GM21423 (cell line): ENCODE measurements at regions not wholly inside any gene's neighbourhood (a gene's known extent, or its start where the extent isn't known, plus 50 kb on each side); places are given as distances from the start of the nearest gene placed in this dataset.

Experiments used
- ATAC-seq: cut with Tn5 transposase; IDR thresholded peaks from one replicate; pipeline ENCODE4 v1.9.1; 2021; ENCODE audit warnings: mild to moderate bottlenecking, moderate library complexity; ENCODE audit not compliant: unreplicated experiment

DNA sequence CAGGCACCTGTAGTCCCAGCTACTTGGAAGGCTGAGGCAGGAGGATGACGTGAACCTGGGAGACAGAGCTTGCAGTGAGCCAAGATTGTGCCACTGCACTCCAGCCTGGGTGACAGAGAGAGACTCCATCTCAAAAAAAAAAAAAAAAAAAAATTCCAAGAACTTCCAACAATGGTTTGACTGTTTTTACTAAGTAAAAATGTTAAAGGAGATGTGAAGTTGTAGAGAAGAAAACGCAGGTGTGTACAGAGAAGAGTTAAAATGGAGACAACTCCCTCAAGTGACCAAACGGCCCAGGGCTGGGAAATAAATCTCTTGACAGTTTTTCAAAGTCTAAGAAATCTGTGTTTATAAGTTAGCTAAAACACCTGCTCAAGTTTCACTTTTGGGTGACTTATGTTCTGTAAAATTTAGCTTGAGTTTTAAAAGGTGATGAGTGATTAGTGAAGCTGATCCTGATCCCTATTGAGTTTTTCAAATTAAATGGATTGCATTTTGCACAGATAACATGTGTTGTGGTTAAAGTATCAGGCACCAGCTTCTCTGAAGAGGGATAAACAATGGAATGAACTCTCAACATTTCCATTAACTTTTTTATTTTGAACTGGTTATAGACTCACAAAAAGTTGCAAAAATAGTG is 255.2 kb upstream of the CD180 start:
- no peak for ATAC-seq

DNA sequence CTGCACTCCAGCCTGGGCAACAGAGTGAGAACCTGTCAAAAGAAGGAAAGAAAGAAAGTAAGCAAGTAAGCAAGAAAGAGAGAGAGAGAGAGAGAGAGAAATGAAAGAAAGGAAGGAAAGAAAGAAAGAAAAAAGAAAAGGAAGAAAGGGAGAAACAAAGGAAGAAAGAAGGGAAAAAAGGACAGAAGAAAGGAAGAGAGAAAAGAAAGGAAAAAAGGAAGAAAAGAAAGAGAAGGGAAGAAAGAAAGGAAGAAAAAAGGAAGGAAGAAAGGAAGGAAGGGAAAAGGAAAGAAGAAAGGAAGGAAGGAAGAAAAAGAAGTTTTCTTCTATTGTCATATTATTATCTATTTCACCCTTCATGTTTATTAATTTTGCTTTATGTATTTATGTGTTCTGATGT is 251.1 kb upstream of the CD180 start:
- ATAC-seq: no peak

DNA sequence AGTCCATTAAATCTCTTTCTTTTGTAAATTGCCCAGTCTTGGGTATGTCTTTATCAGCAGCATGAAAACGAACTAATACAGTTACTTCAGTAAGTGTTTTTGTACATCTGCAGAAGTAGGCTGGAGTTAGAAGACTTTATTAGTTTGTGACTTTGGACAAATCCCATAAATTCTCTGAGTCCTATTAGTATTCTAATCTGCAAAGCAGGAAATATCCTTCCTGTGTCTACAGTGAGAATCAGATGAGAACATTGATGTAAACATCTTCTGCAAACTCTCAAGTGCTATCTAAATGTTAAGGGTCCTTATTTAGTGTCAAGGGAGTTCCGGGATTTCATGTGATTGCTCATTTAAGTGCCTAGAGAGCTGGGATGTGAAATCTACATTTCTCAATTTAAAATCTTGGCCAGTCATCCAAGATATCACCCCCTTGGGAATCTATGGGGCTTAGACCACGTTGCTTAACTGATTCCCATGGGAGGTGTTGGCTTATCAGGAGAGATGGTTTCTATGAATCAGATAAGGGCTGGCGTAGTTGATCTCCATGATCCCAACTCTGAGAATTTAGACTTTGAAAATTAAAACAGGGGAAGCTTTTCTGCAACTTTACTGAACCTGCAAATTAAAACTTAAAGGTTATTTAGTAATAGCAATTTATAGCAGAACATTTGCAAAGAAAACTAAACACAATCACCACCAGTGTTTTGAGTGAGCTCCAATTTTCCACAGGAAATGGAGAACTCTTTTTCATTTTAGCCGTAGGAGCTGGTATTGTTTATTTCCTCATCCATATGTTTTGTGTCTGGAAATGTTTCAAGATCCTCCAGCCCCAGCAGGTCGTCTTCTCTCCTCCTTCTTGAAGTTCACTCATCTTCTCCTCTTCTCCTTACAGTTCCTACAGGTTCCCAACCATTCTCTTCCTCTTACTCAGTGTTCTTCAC is 241.6 kb upstream of the CD180 start:
- no peak for ATAC-seq

DNA sequence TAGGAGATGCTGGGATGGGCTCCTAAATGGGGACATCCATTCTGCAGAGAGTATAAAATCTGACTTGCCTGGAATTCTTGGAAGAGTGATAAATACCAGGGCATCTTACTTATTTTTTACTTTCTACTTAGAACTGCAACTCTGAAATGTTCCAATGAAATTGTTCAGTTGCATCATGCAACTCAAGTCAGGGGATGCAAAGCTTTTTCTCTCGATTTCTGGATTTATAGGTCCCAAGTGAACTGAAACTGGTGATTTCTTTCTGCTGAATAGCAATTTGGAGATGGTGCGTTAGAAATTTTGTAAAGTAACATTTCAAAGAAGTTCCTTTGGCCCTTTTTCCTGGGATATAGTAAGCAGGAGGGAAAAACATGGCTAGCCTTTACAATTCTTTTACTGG is 238.4 kb upstream of the CD180 start:
- ATAC-seq: no peak

DNA sequence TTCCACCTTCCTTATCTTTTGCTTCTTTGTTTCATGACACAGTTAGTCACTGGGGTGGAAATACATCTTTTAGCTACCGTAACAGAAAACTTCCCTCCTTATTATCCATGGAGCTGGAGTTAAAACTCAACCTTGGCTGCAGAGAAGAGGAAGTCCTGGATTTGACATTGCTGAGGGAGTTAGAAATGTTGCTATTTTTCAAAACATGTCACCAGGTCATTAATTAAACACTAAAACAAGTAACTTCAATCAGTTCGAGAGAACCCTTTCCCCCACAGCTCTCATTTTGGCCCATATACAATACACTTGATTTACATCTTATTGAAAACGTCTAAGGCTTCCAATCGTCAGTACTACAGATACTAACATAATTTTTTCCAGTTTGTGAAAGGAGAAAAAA is 237.9 kb upstream of the CD180 start:
- ATAC-seq: no peak

DNA sequence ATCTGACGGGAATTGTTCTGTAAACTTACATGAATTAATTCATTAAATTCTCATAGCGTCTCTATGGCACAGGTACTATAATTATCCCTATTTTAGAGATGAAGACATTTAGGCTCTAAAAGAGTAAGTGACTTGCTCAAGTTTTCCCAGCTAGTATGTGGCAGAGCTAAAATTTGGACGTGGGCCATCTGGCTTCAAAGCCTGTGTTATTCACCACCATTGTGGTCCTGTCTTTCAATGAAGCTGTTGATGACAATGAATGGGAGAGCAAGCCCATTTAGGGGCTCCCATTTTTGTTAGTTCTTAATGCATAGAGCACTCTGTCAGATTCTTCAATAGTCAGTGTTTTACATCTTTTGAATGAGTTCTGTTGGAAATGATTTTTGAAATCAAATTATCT is 236.0 kb upstream of the CD180 start:
- ATAC-seq: no peak

DNA sequence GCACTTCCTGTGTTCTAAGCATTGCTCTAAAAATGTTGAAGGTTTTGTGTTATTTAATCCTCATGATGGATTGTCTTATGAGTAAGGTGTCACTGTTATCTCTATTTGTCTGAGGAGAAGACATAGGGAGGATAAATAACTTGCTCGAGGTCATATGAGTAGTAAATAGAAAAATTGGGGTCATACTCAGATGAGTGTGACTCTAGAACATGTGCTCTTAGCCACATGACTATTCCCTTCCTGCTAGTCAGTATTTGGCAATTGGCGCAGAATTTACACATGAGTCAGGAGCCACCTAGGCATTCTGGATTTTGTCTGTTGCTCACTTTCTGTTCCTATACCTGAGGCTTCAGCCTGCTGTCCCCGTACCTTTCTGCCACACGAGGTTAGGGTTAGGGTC is 234.6 kb upstream of the CD180 start:
- ATAC-seq: no peak

DNA sequence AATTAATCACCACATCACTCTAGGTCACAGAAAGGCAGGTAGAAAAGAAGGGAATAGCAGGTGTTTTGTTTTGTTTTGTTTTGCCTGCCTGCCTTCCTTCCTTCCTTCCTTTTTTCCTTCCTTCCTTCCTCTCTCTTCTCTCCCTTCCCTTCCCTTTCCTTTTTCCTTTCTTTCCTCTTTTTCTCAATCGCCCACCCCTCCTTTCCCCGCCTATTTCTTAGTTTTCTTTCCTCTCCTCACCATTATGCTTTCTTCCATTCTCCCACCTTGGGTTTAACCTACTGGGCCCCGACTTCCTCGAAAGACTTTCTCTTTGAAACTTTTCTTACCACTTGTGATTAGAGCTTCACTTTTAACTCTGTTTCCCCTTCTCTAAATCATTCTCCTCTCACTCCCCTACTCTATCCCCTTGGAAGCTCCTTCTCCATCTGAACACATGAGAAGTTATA is 231.3 kb upstream of the CD180 start:
- no peak for ATAC-seq

DNA sequence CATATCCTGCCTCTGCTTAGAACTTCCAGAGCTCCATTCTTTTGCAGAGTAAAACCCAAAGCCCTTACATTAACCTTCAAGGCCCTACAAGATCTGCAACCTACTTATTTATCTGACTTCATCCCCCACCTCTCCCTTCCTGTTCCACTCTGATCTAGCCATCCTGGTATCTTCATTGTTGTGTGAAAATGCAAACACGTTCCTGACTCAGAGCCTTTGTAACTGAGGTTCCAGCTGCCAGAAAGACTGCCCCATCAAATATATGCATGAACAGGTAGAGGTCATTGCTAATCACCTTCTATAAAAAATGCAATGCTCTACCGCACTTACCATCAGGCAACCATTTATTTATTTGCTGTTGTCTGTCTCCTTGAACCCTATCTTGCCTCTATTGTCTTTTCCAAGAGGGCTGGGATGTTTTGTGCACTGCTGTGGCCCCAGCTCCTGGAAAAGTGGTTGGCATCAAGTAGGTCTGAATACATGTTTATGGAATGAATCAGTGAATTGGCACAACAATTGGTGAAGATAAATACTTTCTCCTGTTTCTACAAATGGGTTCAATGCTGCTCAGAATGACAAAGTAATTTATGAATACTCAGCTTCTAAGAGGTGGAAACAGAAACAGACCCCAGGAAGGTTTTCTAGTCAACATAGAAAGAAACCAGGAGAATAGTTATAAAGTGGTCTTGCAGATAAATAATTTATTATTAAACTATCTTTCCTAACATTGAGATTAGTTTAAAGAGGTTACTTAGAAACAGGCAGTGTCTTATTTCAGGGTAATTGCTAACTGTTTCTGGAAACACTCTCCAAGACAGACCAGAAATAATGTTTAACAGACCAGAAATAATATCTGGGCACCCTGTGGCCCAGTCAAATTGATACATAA is 230.6 kb upstream of the CD180 start:
- ATAC-seq: no peak

DNA sequence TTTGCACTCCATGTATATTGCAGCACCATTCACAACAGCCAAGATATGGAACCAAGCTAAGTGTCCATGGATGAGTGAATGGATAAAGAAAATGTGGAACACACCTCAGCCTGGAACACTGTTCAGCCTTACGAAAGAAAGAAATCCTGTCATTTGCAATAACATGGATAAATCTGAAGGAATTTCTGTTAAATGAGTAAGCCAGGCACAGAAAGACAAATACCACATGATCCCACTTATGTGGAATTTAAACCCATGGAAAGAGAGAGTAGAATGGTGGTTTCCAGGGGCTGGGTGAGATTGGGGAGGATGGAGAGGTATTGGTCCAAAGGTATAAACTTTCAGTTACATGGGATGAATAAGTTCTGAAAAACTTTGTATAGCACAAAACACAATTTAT is 228.9 kb upstream of the CD180 start:
- no peak for ATAC-seq

DNA sequence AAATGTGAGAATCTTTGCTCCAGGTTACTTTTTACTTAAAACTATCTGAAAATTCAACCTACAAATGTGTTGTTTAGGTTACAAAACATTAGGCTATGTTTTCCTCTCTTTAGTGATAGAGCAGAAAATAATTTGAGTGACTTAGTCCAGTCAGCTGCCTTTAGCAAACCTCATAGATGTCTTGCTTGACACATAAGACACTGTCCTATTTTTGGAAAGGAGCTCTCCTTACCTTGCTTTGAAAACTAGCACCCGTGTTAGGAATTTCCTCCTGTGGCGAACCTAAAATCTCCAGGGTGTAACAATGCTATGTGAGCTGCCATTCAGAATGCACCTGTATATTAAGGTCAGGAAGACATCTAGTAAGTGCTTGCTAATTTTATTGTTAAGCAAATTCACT is 221.2 kb upstream of the CD180 start:
- no peak for ATAC-seq

DNA sequence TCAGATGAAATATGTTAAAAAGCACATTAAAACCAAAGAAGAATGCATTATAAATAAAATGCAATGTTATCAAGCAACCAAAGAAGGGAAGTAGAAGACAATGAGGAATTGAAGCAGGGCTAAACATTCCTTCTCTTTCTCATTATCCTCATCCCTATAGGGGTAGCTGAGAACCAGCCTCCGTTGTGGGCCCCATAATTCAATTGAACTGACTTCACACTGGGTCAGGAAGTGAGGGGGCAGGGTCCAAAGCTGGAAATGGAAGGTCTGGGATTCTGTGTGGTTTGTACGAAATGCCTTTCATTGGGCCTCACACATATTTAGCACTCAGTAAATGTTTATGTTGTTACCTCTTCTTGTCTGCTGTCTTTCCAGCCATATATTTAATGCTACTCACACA is 220.4 kb upstream of the CD180 start:
- ATAC-seq: no peak

DNA sequence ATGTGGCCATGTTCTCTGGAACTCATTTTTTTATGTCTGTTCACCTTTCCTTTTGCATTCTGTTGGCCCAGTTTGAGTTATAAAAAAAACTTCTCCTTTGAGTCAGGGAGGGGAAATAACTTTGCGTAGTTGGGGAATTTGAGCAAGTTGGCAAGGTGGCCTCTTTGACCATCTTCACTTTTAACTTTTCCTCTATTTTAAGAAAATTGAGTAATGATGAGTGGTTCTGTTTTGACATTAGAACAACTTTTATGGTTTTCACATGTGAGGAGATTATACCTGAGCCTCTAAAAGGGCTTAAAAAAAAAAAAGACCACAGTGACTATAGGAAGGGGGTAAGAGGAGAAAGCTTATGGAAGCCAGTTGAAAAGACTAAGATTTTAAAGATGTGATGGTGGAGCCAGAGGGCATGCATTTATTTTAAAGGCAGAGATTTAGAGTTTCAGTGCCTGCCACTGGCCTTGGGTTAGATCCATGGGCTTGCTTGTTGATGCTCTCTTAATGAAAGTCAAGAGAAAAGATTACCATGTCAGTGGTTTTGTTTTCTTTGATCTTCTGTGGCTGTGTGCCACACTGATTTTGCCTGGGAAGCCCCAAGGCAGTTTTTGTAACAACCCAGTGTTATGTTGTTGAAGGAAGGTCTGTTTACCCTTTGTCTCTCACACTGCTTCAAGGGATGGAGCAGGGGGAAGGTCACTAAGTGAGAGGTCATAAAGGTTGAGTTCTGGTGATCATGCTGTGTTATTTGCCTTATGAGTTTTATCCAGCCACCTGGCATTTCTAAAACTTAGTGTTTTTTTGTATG is 219.7 kb upstream of the CD180 start:
- no peak for ATAC-seq

DNA sequence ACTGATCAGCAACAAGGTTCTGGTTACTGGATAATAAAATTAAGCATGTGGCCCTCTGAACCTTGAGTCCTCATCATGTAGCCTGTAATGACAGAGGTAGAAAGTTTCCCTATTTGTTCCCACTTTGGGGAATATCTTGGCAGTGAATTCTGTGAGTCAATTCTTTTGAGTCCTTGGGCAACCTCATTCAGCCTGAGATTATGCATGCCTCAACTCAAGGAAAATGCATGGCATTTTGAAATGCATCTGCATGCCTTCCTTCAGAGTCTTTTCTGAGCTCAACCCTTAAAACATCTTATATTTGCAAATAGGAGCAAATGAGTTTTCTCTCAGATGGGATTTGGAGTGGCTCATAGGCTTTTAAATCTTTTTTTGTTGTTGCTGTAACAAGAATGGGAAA is 218.1 kb upstream of the CD180 start:
- ATAC-seq: no peak

DNA sequence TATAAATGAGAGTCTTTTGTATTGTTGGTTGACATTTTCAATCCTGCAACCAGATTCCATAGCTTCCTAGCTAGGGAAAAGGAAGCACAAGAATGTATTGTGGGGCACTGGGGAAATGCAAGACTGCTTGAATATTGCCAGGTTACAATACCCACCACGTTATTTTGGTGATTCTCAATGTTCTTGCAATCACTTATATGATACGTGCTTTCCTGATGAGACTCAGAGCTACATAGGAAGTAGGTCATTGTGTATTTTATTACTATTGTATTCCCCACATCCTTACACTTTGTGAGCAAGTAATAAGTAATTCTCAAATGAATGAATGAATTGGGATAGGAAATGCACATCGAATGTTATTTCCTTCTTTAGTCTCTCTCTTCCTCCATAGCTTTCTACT is 217.1 kb upstream of the CD180 start:
- no peak for ATAC-seq

DNA sequence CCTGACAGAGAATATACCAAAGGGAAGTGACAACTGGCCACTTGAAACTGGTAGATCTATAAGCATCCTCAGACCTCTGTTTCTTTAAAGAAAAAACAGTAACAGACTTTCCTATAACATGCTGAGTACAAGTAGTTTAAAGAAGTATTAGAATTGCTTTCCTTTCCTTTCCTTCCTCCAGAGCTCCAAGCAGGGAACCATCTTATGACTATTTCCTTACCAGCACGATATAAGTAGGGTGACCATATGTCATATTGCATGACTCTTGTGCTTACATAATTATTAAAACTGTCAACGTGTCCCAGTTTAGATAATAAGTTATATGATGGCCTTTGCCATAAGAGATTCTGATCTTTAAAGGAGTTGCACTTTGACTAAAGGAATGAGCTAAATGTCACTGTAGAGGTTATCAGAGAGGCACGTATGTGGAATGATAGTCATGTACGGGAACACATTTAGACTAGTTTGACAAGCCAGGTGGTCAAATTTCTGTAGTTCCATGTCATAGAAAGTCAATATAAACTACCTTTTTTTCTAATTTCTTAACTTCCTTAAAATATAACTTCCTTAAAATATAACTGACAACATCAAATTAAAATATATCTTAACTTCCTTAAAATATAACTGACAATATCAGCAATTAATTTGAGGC is 212.7 kb upstream of the CD180 start:
- ATAC-seq: no peak

DNA sequence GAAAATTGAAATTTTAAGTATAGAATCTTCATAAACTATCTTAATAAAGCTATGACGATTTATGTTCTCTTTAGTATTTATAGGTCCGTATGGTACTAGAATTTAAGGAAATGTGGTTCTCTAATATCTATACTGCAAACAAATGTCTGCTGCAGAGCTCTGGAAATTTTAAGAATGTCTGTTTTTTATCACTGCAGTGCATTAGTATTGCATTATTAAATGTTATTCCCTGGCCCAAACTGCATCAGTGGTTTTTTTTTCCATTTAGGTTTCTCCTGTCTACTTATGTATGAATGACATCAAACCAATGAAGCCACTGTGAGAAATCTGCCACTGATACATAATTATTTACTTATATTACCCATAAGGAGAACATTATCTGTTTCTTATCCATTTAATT is 211.4 kb upstream of the CD180 start:
- ATAC-seq: no peak

DNA sequence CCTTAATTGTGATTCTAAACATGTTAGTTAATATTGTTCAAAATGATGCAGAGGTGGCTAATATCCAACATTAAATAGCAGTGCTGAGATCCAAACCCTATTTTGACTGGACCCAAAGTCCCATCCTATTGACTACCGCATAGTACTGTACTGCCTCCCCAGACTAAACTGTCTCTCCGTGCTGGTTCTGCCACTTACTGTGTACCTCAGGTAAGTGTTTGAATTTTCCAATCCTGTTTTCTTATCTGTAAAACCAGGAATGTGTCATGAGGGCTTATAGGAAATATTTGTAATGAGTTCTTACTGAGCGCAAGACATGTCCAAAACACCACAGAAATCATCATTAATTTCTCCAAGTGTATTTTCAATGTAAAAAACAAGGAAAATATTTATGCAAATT is 209.2 kb upstream of the CD180 start:
- no peak for ATAC-seq

DNA sequence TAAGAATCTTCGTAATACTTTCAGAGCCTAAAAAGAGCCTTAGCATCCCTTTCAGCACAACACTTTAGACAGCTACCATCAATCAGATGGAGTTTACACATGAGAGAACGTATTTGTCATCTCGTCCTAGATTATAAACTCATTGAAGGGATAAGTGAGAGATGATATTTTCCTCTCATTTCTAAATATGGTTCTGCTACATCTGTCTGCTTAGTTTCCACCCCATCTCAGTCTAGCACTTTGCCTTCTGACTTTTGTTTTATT is 208.4 kb upstream of the CD180 start:
- ATAC-seq: no peak
